ENCODE measurements at regions not wholly inside any gene's neighbourhood (a gene's known extent, or its start where the extent isn't known, plus 50 kb on each side); places are given as distances from the start of the nearest gene placed in this dataset.
A peak's percentile ranks its signal among the peaks of the same experiment; 100 is the strongest.

- TF ChIP-seq ATF2 (tag by site-specific recombination; IDR thresholded peaks at IDR 0.05; ENCODE audit: low read depth): no peak
- TF ChIP-seq ZNF19 (tag by site-specific recombination; IDR thresholded peaks at IDR 0.05; ENCODE audit: low read depth): no peak
- no peak for TF ChIP-seq ZNF324 (tag by site-specific recombination; IDR thresholded peaks at IDR 0.05)
- TF ChIP-seq ZBTB6 (tag by site-specific recombination; IDR thresholded peaks at IDR 0.05): peak; percentile 78
- TF ChIP-seq ZSCAN4 (tag by site-specific recombination; IDR thresholded peaks at IDR 0.05): no peak
- TF ChIP-seq PRDM1 (tag by site-specific recombination; IDR thresholded peaks at IDR 0.05): peak; percentile 71; the same call in 1 of the 2 replicates
Measured at GRCh38 chr16:54657058-54657708, 273.5 kb upstream of the IRX5 start (continued).

- peaks cover 4% of the 10 kb centered on the region for H3K4me1 ChIP-seq (ENCODE audit: control insufficient read depth, insufficient read depth, low read length)
- POLR2A ChIA-PET: no interaction called here
Measured at GRCh38 chr16:54655121-54655590, 275.5 kb upstream of the IRX5 start.

More at GRCh38 chr16:54655121-54655590, 275.5 kb upstream of the IRX5 start:
- CTCF ChIA-PET: interaction anchor here (0.7 kb wide), 1 partner anchor 373 kb away, joined by 4 read pairs; no protein-coding TSS in a partner anchor
- H3K9me3 ChIP-seq (ENCODE audit: control insufficient read depth, insufficient read depth, low read depth, low read length): no peaks in the 10 kb centered on the region
- no peaks in the 10 kb centered on the region for H3K36me3 ChIP-seq (ENCODE audit: control insufficient read depth in 2 of 2, insufficient read depth in 1 of 2, low read length in 2 of 2)
- TF ChIP-seq EGR2 (tag by site-specific recombination; IDR thresholded peaks at IDR 0.05; ENCODE audit: low read depth): no peak
- peak; percentile 21; the same call in 1 of the 2 replicates for TF ChIP-seq ZIC2 (tag by site-specific recombination; IDR thresholded peaks at IDR 0.05)
- no peak for TF ChIP-seq ZFP3 (tag by site-specific recombination; IDR thresholded peaks at IDR 0.05; ENCODE audit: low read depth)
- no peak for TF ChIP-seq ZNF654 (tag by site-specific recombination; IDR thresholded peaks at IDR 0.05; ENCODE audit: low read depth)
- TF ChIP-seq WT1 (tag by site-specific recombination; IDR thresholded peaks at IDR 0.05): no peak
- TF ChIP-seq ZNF202 (tag by site-specific recombination; IDR thresholded peaks at IDR 0.05; ENCODE audit: borderline replicate concordance): no peak
- TF ChIP-seq ZBTB20 (tag by site-specific recombination; IDR thresholded peaks at IDR 0.05): peak; percentile 77
- no peak for TF ChIP-seq ZNF843 (tag by site-specific recombination; IDR thresholded peaks at IDR 0.05)
- TF ChIP-seq ZBTB6 (tag by site-specific recombination; IDR thresholded peaks at IDR 0.05): no peak
- TF ChIP-seq ZNF10 (tag by site-specific recombination; IDR thresholded peaks at IDR 0.05): no peak
- TF ChIP-seq ZEB2 (tag by site-specific recombination; IDR thresholded peaks at IDR 0.05): no peak
- 0 out of 2 replicates have a peak, but pooled peaks have one; percentile 15 for TF ChIP-seq ZBTB11 (tag by site-specific recombination; conservative IDR thresholded peaks at IDR 0.05; ENCODE audit: low read depth)
- TF ChIP-seq ZNF768 (tag by site-specific recombination; IDR thresholded peaks at IDR 0.05): no peak
- H3K27ac ChIP-seq (ENCODE audit: extremely low read depth, low read depth, low read length): peak overlapping the region; percentile 65; the same call in 1 of the 2 replicates
- no peak overlapping the region for H3K4me3 ChIP-seq (ENCODE audit: low read depth, low read length)
